HG03066 (cell line): ENCODE measurements at regions not wholly inside any gene's neighbourhood (a gene's known extent, or its start where the extent isn't known, plus 50 kb on each side); places are given as distances from the start of the nearest gene placed in this dataset.

Experiments
- ATAC-seq: cut with Tn5 transposase; IDR thresholded peaks from one replicate; pipeline ENCODE4 v1.9.1; 2021; ENCODE audit warnings: low read depth; ENCODE audit not compliant: unreplicated experiment

DNA sequence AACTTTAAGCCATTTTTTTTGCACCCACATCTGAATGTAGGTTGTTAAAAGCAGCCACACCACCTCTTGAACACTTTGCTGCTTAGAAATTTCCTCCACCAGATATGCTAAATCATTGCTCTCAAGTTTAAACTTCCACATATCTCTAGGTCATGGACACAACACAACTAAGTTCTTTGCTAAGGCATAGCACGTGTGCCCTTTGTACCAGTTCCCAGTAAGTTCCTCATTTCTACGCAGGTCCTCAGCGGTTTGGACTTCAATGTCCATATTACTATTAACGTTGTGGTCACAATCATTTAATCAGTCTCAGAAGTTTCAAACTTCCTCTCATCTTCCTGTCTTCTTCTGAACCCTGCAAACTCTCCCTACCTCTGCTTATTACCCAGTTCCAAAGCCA, 661.6 kb upstream of the PKN2 start:
- ATAC-seq = no peak

DNA sequence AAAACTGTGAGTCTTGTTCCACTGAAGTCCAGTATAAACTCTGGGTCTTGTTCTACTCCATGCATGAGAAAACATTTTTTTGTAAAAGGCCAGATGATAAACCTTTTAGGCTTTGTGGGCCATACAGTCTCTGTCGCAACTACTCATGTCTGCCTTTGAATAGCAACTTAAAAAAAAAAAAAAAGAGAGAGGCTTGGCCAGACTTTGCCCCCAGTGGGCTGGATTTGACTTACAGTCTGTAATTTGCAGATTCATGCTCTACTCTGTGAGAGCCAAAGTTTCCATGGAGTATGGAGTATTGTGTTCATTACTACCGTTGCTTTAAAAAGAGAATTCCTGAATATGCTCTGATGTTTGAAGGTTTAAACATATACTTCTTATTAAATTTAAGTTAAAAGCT, 654.9 kb upstream of the PKN2 start:
- no peak for ATAC-seq

DNA sequence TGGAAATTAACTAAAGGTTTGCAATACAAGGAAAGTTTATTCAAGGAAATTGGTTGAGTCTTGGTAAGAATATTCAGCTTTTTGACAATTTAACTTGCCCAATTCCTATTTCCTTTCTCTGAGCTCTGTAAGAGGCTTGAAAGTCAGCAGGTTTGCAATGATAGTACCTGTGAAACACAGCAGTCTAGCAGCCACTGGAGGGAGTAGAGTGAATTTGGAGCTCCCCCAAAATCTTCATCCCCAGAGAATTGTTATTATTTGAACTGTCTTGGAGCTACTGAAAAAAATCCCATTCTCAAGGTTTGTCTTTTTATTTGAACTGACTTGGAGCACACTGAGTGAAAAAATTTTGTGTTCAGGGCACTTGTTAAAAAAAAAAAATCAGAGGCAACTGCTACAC, 654.2 kb upstream of the PKN2 start:
- no peak for ATAC-seq

DNA sequence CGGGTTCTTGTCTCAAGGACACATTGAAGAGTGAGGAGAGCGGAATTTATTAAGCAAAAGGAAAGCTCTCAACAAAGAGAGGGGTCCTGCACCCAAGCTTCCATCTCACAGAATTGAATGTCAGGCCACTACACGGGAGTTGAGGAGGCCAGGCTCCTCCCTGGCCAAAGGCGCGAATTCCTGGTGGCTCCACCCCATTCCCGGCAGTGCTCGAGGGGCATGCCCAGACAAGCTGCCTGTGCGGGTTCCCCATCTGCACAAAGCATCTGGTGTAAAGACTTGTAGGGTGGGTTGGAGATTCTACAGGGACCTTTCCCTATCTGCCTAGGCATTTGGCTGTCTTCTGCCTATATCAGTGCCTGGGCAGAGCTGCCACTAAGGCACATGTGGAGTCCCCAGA, 648.5 kb upstream of the PKN2 start:
- no peak for ATAC-seq

DNA sequence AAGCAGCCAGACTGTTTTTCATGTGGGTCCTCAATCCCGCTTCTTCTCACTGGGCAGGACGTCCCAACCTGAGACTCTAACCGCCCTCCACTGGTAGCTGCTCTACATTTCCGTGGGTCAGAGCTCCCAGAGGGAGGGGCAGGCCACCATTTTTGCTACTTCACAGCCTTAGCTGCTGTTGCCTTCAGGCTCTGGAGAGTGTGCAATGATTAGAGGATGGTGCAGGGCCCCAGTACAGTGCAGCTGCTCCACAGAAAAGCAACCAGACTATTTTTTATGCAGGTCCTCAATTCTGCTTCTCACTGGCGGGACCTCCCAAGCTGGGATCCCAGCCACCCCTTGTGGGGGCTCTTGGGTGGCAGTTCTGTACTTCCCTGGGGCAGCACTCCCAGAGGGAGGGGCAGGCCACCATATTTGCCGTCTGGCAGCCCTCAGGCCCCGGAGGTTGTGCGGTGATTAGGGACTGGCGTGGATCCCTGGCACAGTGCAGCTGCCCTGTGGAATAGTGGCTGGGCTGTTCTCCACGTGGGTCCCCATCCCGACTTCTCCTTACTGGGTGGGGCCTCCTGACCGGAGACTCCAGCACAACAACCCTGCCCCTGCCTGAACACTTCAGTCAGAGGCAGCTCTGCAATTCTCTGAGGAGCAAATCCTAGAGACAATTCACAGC, 647.6 kb upstream of the PKN2 start:
- ATAC-seq = no peak

DNA sequence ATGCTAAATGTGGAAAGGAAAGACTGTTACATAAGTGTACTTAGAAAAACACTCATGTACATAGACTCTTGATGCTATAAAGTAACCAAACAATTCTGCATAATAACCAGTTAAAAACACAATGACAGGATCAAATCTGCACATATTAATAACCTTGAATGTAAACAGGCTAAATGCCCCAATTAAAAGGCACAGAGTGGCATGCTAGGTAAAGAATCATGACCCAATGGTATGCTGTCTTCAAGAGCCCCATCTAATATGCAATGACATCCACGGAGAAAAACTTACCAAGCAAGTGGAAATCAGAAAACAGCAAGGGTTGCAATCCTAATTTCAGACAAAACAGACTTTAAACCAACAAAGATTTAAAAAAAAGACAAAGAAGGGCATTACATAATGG, 644.8 kb upstream of the PKN2 start:
- no peak for ATAC-seq

DNA sequence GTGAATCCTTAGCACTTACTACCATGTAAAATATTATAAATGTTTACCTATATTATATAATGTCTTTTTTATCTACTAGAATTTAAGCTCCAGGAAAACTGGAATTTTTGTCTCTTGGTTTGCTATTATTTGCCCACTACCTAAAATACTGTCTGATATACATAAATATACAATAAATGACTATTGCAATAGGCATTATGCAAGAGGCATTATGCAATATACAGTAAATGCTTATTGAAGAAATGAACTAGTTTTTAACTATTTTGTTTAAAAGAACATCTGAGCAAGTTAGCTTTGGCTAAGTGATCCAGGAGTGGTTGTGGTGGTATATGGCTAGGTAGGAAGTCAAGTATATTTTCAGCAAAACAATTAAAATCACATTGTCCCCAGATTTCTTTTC, 640.2 kb upstream of the PKN2 start:
- ATAC-seq = no peak

DNA sequence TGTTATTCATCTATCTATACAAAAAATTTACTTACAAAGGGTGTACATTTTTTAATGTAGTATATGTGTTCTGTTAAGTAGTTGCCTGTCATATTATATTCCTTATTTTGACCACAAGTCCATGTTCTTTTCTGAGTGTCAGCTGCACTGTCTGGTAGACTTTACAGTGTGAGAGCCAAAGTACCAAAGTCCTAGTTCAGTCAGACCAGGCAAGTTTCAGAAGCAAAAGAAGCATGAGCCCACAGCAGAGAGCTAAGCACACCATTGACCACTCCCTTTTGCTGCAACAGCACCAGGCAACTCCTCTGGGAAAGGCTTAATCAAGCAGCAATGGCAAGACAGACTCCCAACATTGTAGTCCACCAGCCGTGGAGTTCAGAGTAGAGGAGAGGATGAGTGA, 631.9 kb upstream of the PKN2 start:
- ATAC-seq = no peak

DNA sequence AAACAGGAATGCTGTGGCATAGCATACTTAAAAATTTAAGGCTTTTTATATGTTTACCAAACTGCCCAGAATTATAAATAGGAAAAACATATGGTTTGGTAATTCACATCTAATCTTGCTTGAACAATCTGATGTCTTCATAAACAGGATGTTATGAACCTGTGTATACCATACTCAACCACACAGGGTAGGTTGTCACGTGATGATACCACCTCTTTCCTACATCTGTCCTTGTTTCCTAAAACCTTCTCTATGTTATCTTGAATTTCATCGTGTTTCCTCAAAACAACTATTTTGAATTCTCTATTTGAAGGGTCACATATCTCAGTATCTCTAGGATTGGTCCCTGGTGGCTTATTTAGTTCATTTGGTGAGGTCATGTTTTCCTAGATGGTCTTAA, 631.0 kb upstream of the PKN2 start:
- ATAC-seq = no peak

DNA sequence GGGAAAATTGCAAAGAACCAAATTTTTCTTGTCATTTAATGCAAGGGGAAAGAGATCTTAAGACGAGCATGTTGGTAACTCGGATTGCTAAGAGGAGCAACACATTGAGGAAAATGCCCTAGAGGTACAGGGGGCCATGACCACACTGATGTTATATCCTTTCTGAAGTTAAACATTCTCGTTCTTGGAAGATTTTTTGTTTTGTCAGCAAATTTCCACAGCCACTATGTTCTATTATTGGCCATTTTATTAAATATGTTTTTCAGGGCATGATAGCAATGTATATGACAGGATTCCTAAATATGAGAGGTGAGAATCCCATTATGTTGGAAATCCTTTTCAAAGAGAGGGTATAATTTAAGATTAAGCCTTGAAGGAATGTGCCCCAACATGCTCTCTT, 627.2 kb upstream of the PKN2 start:
- ATAC-seq = no peak

DNA sequence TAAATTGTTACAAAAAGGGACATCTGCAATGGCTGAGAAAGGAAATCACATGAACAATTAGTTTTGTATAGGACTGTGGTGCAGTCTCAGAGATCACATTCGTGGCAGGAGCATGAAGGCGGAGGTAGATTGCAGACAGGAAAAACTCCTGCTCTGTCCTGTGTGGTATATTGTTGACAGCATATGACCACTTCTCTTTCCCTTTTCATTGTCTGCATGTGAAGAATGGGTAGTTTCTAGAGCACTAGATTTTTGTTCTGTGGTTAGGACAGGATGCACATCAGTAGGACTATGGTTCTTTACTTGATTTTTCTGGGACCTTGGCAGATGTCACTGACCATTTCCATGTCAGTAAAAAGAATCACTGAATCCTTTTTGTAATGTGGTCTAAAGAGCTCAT, 625.9 kb upstream of the PKN2 start:
- ATAC-seq = no peak

DNA sequence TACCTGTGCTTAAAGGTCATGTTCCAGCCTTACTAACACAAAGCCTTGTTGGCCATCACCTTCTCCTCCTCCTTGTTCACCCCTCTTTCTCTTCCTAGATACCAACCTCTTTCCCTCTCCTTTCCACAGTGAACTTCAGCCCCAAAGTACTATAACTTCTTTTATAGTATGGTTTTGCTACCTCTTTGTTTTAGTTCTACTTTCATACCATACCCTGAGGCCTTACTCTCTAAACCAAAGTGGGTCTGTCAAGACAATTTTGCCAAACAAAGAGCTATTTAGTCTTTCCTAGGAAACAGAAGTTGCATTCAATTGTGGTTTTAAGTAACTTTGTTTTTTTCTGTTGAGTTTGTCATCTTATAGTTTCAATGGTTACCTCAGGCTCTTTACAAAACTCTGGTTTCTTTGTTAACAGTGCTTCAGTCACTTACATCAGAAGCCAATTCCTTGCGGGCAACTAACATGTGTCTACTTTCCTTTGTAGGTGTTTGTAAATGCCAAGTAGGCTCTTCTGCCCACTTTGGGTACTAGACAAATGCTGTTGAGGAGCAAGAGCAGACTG, 623.9 kb upstream of the PKN2 start:
- ATAC-seq = no peak

DNA sequence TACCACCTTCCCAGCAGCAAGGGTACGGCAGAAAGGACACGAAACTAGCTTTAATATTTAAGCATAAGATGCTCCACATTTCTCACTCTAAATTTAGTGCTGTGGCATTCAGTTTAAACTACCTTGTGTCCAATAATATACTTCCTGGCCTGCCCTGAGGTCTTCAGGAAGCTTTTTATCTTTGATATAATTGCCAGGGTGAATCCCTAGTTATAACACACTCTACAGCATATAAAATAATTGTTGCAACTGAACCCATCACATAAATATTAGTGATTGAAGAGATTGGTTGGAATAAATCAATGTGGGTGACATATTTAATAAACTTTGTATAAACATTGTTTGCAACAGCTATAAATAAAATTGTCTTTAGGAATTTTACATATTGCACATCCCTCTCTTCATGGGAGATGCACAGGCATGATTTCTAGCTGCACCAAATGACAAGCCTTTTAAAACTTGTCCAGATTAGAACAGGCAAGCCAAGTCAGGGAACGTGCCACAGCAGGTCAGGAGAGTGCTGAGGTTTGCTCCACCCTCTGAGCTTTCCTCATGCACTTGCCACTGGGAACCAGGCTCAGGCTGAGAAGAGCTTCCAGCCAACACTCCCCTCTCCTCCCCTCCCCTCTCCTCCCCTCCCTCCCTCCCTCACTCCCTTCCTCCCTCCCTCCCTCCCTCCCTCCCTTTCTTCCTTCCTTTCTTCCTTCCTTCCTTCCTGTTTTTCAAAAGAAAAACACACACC, 623.2 kb upstream of the PKN2 start:
- no peak for ATAC-seq

DNA sequence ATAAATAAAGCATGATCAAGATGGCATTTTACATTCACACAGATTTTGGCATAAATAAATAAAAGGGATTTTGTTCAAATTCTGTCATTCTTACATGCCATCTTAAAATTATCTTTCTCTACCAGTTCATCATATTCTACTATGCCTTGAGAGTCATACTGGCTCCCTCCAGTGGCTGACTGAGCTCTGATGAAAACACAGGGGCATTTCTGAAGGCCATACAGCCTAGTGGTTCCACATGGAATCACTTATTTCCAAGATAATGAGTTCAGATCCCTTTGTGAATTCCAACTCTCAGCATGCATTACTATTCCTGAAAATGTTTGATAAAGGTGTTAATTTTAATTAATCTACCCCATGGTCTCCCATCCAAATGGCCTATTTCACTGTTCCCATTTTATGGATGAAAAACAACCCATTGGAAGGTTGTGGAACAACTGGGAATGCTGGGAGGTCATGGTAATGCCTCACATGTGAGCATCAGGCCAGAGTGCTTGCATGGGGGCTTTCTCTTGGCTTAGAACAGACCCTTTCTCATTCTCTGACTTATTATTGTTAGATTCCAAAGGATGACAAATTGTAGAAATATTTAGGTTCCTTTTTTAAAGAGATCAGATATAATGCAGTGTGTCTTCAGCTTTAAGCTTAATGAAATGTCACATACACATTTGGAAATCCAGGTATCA, 622.4 kb upstream of the PKN2 start:
- no peak for ATAC-seq

DNA sequence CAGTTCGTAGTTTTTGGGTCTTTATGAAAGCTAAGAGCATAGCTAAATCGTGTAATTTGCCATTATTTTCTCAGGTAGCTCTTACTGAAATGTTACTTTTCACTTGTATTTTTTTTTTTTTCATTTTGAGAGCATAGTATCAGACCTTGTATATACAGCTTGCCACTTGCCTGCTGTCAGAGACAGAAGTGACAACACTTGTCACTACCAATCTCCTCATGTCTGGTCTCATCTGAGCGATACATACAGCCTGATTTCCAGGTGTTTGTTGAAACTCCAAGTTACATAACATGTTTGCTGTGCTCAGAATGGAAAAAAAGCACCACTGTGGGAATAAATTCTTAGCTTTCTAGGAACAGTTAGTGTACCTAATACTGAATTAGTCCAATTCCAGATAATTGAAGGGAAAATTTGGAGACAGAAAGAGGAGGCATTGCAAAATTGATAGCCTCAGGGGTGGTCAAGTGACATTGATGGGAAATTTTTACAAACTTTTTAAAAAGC, 621.4 kb upstream of the PKN2 start:
- no peak for ATAC-seq

DNA sequence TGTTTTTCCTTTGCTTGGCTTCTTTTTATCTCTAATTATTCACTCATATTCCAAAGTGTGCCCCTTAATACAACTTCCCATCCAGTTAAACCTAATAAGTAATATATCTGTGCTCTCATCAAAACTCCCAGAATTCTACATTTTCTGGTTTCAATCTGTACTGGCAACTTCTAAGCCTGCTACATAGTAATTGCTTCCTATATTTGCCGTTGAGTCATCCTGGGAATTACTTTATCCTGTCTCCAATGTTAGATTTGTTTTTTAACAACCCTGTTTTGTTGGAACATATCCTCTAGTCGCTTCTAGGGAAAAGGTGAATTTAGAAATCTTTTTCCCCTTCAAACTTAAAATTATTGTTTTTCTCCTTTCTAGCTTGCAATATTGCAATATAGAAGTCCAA, 620.5 kb upstream of the PKN2 start:
- no peak for ATAC-seq

DNA sequence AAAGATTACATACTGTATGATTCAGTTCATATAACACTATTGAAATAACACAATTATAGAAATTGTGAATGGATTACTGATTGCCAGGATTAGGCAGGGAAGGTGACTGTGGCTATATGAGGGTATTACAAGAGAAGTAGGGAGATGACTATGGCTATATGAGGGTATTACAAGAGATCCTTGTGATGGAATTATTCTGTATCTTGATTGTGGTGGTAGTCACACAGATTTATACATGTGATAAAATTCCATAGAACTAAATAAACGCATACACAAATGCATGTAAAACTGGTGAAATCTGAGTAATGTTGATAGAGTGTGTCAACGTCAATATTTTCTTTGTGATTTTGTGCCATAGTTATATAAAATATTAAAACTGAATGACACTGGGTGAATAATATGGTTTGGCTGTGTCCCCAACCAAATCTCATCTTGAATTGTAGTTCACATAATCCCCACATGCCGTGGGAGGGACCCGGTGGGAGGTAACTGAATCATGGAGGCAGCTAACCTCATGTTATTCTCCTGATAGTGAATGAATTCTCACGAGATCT, 615.6 kb upstream of the PKN2 start:
- ATAC-seq = no peak

DNA sequence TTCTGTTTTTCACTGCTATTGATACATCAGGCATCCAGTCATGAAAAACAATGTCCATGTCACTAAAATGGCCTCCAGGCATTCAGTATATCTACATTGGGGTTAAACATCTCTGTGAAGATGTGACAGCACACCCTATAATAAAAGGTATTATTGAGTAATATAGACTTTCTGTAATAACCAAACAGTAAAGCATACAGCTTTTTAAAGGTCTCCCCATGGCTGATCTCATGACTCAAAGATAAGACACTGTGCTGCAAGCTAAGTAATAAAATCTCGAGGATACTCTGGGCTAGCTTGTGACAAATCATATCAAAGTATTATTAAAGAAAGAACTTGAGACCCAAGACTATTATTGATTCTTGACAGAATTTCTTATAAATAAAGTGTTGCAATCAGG, 613.1 kb upstream of the PKN2 start:
- no peak for ATAC-seq

DNA sequence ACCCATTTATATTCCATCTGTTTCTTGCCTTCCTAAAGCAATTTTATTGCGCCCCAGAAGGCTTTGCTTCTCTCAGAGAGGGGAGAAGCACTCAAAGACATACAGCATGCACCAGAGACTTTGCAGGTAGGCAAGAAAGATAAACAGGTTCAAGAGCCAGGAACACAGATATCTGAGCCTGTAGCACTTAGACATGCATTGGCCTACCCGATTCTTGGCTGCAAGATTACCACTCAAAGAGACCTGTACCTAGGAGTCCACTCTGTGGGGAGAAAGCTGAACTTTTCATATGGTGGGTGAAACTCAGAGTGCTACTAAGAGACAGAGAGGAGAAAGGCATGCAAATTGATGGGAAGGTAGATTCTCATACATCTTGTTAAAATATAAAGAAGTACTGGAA, 609.4 kb upstream of the PKN2 start:
- ATAC-seq = no peak

DNA sequence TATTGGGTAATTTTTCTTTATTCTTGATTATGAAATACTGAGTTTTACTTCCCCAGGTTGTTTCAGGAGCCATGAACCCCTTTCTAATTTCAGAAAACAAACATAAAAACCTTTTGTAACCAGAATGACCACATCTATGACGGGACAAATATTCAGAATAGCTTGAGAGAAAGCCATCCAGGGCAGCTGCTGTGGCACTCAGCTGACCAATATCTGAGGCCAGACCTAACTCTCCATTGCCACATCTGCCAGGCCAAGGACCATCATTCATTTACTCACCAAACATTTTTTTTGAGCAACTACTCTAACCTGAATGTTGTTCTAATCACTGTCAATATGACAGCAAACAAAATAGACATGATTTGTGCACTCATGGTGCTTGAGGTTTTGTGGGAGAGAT, 608.3 kb upstream of the PKN2 start:
- no peak for ATAC-seq

DNA sequence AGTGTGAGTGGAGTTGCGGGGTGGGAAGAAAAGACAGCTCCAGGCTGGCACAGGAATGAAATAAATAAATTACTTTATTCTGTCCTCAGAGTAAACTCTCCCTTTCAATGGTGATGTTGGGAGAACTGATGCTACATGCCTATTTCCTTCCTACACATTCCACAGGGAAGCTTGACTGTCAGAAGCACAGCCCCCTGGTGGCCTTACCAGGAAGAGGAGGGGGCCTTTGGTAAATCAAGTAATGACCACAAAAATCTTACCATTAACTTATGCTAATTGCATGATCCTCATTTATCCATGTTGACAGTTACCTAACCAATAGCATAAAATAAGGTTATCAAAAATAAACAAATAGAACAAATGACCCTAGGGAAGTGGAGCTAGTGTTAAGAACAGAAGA, 605.0 kb upstream of the PKN2 start:
- no peak for ATAC-seq
